Mesendoderm (in vitro differentiated cells): ENCODE measurements at regions not wholly inside any gene's neighbourhood (a gene's known extent, or its start where the extent isn't known, plus 50 kb on each side); places are given as distances from the start of the nearest gene placed in this dataset.

Experiments used
- DNase-seq: peaks from one replicate; pipeline ENCODE4 v3.0.0; 2013
- H2AK5ac ChIP-seq: 2 replicates; pipeline ENCODE4 v1.6.1; 2013; ENCODE audit warnings: low read length, inconsistent platforms
- H2BK120ac ChIP-seq: 2 replicates; pipeline ENCODE4 v1.6.1; 2013; ENCODE audit warnings: low read depth, mild to moderate bottlenecking, low read length, moderate library complexity, mixed read lengths
- H2BK15ac ChIP-seq: replicated peaks from 2 replicates; pipeline ENCODE4 v1.6.1; 2013; ENCODE audit warnings: low read depth, mild to moderate bottlenecking, moderate library complexity
- H2BK5ac ChIP-seq: 2 replicates; pipeline ENCODE4 v1.6.1; 2013; ENCODE audit warnings: low read length, inconsistent platforms
- H3K18ac ChIP-seq: 2 replicates; pipeline ENCODE4 v1.6.1; 2013; ENCODE audit warnings: mild to moderate bottlenecking, low read length, mixed read lengths
- H3K23ac ChIP-seq: one replicate; pipeline ENCODE4 v1.6.1; 2013; ENCODE audit warnings: low read length
- H3K27ac ChIP-seq: 2 replicates; pipeline ENCODE4 v1.5.1; 2013; ENCODE audit warnings: low read depth, mild to moderate bottlenecking, inconsistent platforms, low read length, moderate library complexity
- H3K27me3 ChIP-seq: 2 replicates; pipeline ENCODE4 v1.6.1; 2013; ENCODE audit warnings: low read length, control low read depth, mild to moderate bottlenecking, inconsistent platforms; ENCODE audit not compliant: insufficient read depth, poor library complexity
- H3K36me3 ChIP-seq: 2 replicates; pipeline ENCODE4 v1.6.1; 2013; ENCODE audit warnings: low read length, inconsistent platforms; ENCODE audit not compliant: control insufficient read depth, insufficient read depth
- H3K4ac ChIP-seq: one replicate; pipeline ENCODE4 v1.6.1; 2013; ENCODE audit warnings: low read depth, mild to moderate bottlenecking, low read length, moderate library complexity
- H3K4me1 ChIP-seq: 2 replicates; pipeline ENCODE4 v1.6.1; 2013; ENCODE audit warnings: low read depth, low read length, inconsistent platforms; ENCODE audit not compliant: control insufficient read depth
- H3K4me2 ChIP-seq: 2 replicates; pipeline ENCODE4 v1.6.1; 2013; ENCODE audit warnings: low read length
- H3K4me3 ChIP-seq: 2 replicates; pipeline ENCODE4 v1.5.1; 2013; ENCODE audit warnings: mild to moderate bottlenecking, low read length
- H3K56ac ChIP-seq: one replicate; pipeline ENCODE4 v1.6.1; 2013; ENCODE audit warnings: low read length
- H3K79me1 ChIP-seq: 2 replicates; pipeline ENCODE4 v1.6.1; 2013; ENCODE audit warnings: low read length, inconsistent platforms
- H3K79me2 ChIP-seq: 2 replicates; pipeline ENCODE4 v1.6.1; 2013; ENCODE audit warnings: mild to moderate bottlenecking, low read length; ENCODE audit not compliant: control insufficient read depth, insufficient read depth
- H3K9ac ChIP-seq: 2 replicates; pipeline ENCODE4 v1.6.1; 2013; ENCODE audit warnings: low read length, inconsistent platforms
- H4K5ac ChIP-seq: one replicate; pipeline ENCODE4 v1.6.1; 2013; ENCODE audit warnings: low read length
- H4K8ac ChIP-seq: one replicate; pipeline ENCODE4 v1.6.1; 2013; ENCODE audit warnings: low read depth, mild to moderate bottlenecking, control low read depth, low read length, moderate library complexity
- WGBS: extraction: QIAGEN DNeasy Blood & Tissue Kit; methylation state at CpG from one replicate; pipeline ENCODE4 v1.1.7; 2013; ENCODE audit warnings: low lambda C conversion rate, missing lambda C conversion rate; ENCODE audit not compliant: insufficient coverage; ENCODE audit errors: extremely low coverage; 5-methylcytosine and 5-hydroxymethylcytosine counted together

GRCh38 chr7:142389544-142389943, 131.7 kb upstream of the PRSS58 start:
- no CpG with 5 or more reads among the region's 7 CpGs for WGBS

DNA sequence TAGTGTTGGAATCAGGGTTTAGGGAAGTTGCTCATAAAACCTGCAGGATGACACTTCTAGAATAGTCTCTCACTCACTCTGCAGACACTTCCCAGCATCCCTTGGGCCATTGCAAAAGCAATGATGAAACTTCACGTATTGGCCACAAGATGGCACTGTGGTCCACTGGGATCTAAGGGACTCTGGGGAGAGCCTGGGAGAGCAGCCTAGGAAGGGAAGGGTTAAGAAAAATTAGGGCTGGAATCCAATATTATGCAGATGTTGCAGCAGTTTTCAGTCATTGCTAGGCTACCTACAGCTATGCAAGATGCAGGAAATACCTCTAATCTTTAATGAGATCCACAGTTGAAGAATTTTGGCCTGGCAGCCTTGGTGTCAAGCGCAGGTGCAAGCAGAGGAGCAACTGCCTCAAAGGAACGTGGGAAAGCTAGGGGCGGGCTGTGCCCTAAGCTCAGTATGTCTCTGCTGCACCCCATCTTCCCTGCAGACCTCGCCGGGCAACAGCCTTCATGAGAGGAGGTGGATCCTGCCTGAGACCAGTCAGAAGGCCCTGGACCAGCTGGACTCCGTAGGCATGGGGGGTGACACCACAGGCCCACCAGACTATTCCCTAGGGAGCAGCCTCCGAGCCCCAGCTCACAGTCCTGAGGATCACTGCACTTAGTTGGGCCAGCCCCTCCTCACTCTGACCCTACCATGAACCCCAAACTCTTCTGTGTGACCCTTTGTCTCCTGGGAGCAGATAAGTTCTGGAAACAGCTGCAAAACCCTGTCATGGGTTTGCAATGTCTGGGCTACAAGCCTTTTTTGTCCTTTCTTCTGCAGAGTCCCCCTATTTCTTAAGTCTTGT, 127.9 kb upstream of the PRSS58 start:
- Histone ChIP-seq H3K18ac (no peak overlapping the region), H3K79me1 (no peaks in the 10 kb centered on the region), H3K56ac (no peak overlapping the region), H3K4me3 (no peak overlapping the region), H3K4me2 (no peak overlapping the region), H3K9ac (no peak overlapping the region), H4K5ac (no peak overlapping the region), H2BK5ac (no peak overlapping the region), H2BK15ac (no peak overlapping the region), H3K27me3 (no peaks in the 10 kb centered on the region), H3K4ac (no peak overlapping the region), H3K36me3 (no peaks in the 10 kb centered on the region), H3K4me1 (no peaks in the 10 kb centered on the region), H3K79me2 (no peaks in the 10 kb centered on the region), H3K27ac (no peak overlapping the region), H4K8ac (no peak overlapping the region), H2AK5ac (no peak overlapping the region), H3K23ac (no peak overlapping the region), H2BK120ac (no peak overlapping the region)
- DNase-seq = peak; percentile 85
- no CpG with 5 or more reads among the region's 8 CpGs for WGBS

More at GRCh38 chr7:142389544-142389943, 131.7 kb upstream of the PRSS58 start:
- Histone ChIP-seq H3K23ac (no peak overlapping the region), H3K18ac (no peak overlapping the region), H3K27ac (no peak overlapping the region), H3K4me2 (no peak overlapping the region), H3K36me3 (no peaks in the 10 kb centered on the region), H2BK5ac (no peak overlapping the region), H3K79me2 (no peaks in the 10 kb centered on the region), H4K8ac (no peak overlapping the region), H2BK15ac (no peak overlapping the region), H3K9ac (no peak overlapping the region), H3K4me3 (no peak overlapping the region), H3K4me1 (no peaks in the 10 kb centered on the region), H2BK120ac (no peak overlapping the region), H3K4ac (no peak overlapping the region), H2AK5ac (no peak overlapping the region), H3K27me3 (no peaks in the 10 kb centered on the region), H3K79me1 (no peaks in the 10 kb centered on the region), H3K56ac (no peak overlapping the region), H4K5ac (no peak overlapping the region)
- no peak for DNase-seq

GRCh38 chr7:142384493-142384922, 126.7 kb upstream of the PRSS58 start:
- H3K4me1 ChIP-seq = no peaks in the 10 kb centered on the region
- DNase-seq = no peak
- H3K79me2 ChIP-seq = no peaks in the 10 kb centered on the region
- no peak overlapping the region for H3K18ac ChIP-seq
- no peak overlapping the region for H3K4ac ChIP-seq
- H3K56ac ChIP-seq = no peak overlapping the region
- no peak overlapping the region for H4K5ac ChIP-seq
- no peaks in the 10 kb centered on the region for H3K79me1 ChIP-seq
- no peak overlapping the region for H3K9ac ChIP-seq
- H2BK5ac ChIP-seq = no peak overlapping the region
- H4K8ac ChIP-seq = no peak overlapping the region
- no peak overlapping the region for H3K23ac ChIP-seq
- no CpG with 5 or more reads among the region's 11 CpGs for WGBS
- no peaks in the 10 kb centered on the region for H3K27me3 ChIP-seq
- H3K4me3 ChIP-seq = no peak overlapping the region
- no peak overlapping the region for H2BK15ac ChIP-seq
- H2BK120ac ChIP-seq = no peak overlapping the region
- H2AK5ac ChIP-seq = no peak overlapping the region
- no peaks in the 10 kb centered on the region for H3K36me3 ChIP-seq
- H3K27ac ChIP-seq = no peak overlapping the region
- H3K4me2 ChIP-seq = no peak overlapping the region

GRCh38 chr7:142383841-142384492, 126.1 kb upstream of the PRSS58 start:
- Histone ChIP-seq H3K4ac (no peak overlapping the region), H3K4me3 (no peak overlapping the region)
- no CpG with 5 or more reads among the region's 6 CpGs for WGBS

GRCh38 chr7:142381727-142382390, 124.0 kb upstream of the PRSS58 start:
- Histone ChIP-seq H3K36me3 (no peaks in the 10 kb centered on the region), H4K8ac (no peak overlapping the region), H3K56ac (no peak overlapping the region), H3K27me3 (no peaks in the 10 kb centered on the region), H3K18ac (no peak overlapping the region), H2BK15ac (no peak overlapping the region), H2BK5ac (no peak overlapping the region), H4K5ac (no peak overlapping the region), H3K79me2 (no peaks in the 10 kb centered on the region), H2BK120ac (no peak overlapping the region), H3K27ac (no peak overlapping the region), H3K4ac (no peak overlapping the region), H2AK5ac (no peak overlapping the region), H3K4me2 (no peak overlapping the region), H3K9ac (no peak overlapping the region), H3K4me1 (no peaks in the 10 kb centered on the region), H3K23ac (no peak overlapping the region), H3K4me3 (no peak overlapping the region), H3K79me1 (no peaks in the 10 kb centered on the region)
- WGBS = no CpG with 5 or more reads among the region's 2 CpGs
- DNase-seq = no peak

More at GRCh38 chr7:142383841-142384492, 126.1 kb upstream of the PRSS58 start:
- Histone ChIP-seq H2BK15ac (no peak overlapping the region), H4K5ac (no peak overlapping the region), H3K56ac (no peak overlapping the region), H2AK5ac (no peak overlapping the region), H3K27ac (no peak overlapping the region), H3K36me3 (no peaks in the 10 kb centered on the region), H3K79me2 (no peaks in the 10 kb centered on the region), H3K18ac (no peak overlapping the region), H3K4me1 (no peaks in the 10 kb centered on the region), H4K8ac (no peak overlapping the region), H3K4me2 (no peak overlapping the region), H3K9ac (no peak overlapping the region), H2BK5ac (no peak overlapping the region), H3K23ac (no peak overlapping the region), H3K79me1 (no peaks in the 10 kb centered on the region), H3K27me3 (no peaks in the 10 kb centered on the region), H2BK120ac (no peak overlapping the region)
- DNase-seq = no peak
